ENCODE measurements at regions not wholly inside any gene's neighbourhood (a gene's known extent, or its start where the extent isn't known, plus 50 kb on each side); places are given as distances from the start of the nearest gene placed in this dataset.

DNA sequence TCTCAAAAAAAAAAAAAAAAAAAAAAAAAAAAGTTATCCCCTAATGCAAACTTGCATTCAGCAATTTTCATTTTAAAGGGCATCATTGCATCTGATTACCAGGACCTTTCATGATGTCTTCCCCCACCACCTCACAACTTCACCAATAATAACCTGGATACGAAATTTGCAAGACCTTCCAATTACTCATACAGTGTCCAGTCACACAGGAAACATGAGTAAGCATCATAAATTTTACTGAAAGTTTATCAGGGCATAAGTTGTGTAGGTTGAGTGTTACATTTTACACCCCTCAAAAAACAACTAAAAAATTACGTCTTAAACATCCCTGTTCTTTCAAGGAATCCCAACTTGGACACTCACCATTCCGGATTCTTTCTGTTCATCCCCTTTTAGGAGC is 79.1 kb upstream of the ANKEF1 start:
- Histone ChIP-seq H3K36me3 (no peaks in the 10 kb centered on the region), H3K4me3 (no peak overlapping the region), H3K4me1 (no peaks in the 10 kb centered on the region), H3K27me3 (peaks cover 0 to 4% (median 0%) of the 10 kb centered on the region in 4 donors), H3K27ac (replicated peaks in 1 of 4) (no peak overlapping the region), H3K9me3 (no peaks in the 10 kb centered on the region)
- intact Hi-C loops (cut with DNase I) = no loop called here
- no peak for DNase-seq (ENCODE audit: extremely low spot score)
- 74% methylated on average over 3 of the region's 3 CpGs for WGBS
- no peak for TF ChIP-seq POLR2AphosphoS5 (IDR thresholded peaks at IDR 0.05)
- TF ChIP-seq POLR2A (IDR thresholded peaks at IDR 0.05; ENCODE audit: low read depth) = no peak
- no peak for TF ChIP-seq EP300 (IDR thresholded peaks at IDR 0.05)
- TF ChIP-seq, protein P1, sequence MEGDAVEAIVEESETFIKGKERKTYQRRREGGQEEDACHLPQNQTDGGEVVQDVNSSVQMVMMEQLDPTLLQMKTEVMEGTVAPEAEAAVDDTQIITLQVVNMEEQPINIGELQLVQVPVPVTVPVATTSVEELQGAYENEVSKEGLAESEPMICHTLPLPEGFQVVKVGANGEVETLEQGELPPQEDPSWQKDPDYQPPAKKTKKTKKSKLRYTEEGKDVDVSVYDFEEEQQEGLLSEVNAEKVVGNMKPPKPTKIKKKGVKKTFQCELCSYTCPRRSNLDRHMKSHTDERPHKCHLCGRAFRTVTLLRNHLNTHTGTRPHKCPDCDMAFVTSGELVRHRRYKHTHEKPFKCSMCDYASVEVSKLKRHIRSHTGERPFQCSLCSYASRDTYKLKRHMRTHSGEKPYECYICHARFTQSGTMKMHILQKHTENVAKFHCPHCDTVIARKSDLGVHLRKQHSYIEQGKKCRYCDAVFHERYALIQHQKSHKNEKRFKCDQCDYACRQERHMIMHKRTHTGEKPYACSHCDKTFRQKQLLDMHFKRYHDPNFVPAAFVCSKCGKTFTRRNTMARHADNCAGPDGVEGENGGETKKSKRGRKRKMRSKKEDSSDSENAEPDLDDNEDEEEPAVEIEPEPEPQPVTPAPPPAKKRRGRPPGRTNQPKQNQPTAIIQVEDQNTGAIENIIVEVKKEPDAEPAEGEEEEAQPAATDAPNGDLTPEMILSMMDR (IDR thresholded peaks at IDR 0.05) = no peak

DNA sequence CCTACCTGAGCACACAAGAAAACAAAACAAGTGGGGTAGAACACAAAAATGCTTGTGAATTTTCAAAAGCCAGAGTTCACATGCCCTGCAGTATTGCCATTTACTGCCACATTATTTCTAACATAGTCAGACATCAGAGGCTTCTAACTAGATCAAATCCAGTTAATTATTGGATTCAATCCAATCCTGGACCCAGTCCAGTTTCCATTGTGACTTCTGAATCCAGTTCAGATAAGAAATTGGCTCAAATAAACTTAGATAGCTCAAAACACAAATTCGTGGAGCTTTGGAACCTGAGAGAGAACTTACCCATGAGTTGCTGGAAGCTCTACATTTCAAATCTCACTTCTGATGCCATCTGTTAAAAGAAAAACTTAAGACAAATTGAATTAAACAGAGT is 85.2 kb upstream of the ANKEF1 start:
- Histone ChIP-seq H3K27me3 (peaks cover 0 to 4% (median 0%) of the 10 kb centered on the region in 4 donors), H3K27ac (replicated peaks in 1 of 4) (no peak overlapping the region), H3K4me3 (no peak overlapping the region), H3K36me3 (no peaks in the 10 kb centered on the region), H3K4me1 (no peaks in the 10 kb centered on the region), H3K9me3 (no peaks in the 10 kb centered on the region)
- DNase-seq (ENCODE audit: extremely low spot score) = no peak
- WGBS = 22% methylated on average over 1 of the region's 1 CpG
- intact Hi-C loops (cut with DNase I) = no loop called here
- no peak for TF ChIP-seq POLR2A (IDR thresholded peaks at IDR 0.05; ENCODE audit: low read depth)
- no peak for TF ChIP-seq EP300 (IDR thresholded peaks at IDR 0.05)

DNA sequence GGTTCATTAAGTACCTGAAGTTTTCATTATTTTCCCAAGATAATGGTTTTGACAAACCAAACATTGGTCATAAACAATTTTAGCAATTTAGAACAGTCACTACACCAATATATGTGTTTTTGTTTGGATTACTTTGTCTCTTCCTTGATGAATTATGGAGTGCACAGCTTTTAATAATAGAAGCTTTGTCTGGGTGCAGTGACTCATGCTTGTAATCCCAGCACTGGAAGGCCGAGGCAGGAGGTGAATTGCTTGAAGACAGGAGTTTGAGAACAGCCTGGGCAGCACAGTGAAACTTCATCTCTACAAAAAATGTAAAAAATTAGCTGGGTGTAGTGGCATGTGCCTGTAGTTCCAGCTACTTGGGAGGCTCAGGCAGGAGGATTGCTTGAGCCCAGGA is 89.4 kb upstream of the ANKEF1 start:
- no peak for DNase-seq (ENCODE audit: extremely low spot score)
- WGBS = 71% methylated on average over 1 of the region's 1 CpG
- TF ChIP-seq EP300 (IDR thresholded peaks at IDR 0.05) = no peak
- TF ChIP-seq, protein P1 (IDR thresholded peaks at IDR 0.05) = no peak
- TF ChIP-seq POLR2A (IDR thresholded peaks at IDR 0.05; ENCODE audit: low read depth) = no peak
- TF ChIP-seq POLR2AphosphoS5 (IDR thresholded peaks at IDR 0.05) = no peak

DNA sequence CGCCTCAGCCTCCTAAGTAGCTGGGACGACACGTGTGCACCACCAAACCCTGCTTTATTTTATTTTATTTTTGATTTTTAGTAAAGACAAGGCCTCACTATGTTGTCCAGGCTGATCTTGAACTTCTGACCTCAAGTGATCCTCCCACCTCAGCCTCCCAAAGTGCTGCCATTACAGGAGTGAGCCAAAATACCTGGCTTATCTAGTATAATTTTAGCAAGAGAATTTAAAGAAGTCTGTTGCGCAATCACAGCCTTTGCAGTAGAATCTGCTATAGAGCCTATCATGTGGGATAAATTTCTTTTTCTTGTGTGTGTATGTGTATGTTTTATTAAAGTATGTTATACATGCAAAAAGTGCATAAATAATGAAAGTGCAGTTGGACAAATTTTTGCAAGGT is 92.1 kb upstream of the ANKEF1 start:
- intact Hi-C loops (cut with DNase I) = no loop called here
- 76% methylated on average over 4 of the region's 4 CpGs for WGBS
- no peak overlapping the region for H3K27ac ChIP-seq (replicated peaks in 1 of 4)
- no peaks in the 10 kb centered on the region for H3K36me3 ChIP-seq
- no peak for DNase-seq (ENCODE audit: extremely low spot score)
- H3K4me1 ChIP-seq = no peaks in the 10 kb centered on the region
- H3K27me3 ChIP-seq = no peaks in the 10 kb centered on the region
- no peak overlapping the region for H3K4me3 ChIP-seq
- H3K9me3 ChIP-seq = peaks cover 0 to 9% (median 3%) of the 10 kb centered on the region in 4 donors
- TF ChIP-seq POLR2AphosphoS5 (IDR thresholded peaks at IDR 0.05) (no peak), EP300 (IDR thresholded peaks at IDR 0.05) (no peak), POLR2A (IDR thresholded peaks at IDR 0.05; ENCODE audit: low read depth) (no peak)
- TF ChIP-seq, protein P1 (IDR thresholded peaks at IDR 0.05) = no peak

More for the DNA sequence above, 89.4 kb upstream of the ANKEF1 start:
- H3K36me3 ChIP-seq = no peaks in the 10 kb centered on the region
- H3K9me3 ChIP-seq = peaks cover 0 to 4% (median 1%) of the 10 kb centered on the region in 4 donors
- no peak overlapping the region for H3K4me3 ChIP-seq
- H3K27me3 ChIP-seq = no peaks in the 10 kb centered on the region
- intact Hi-C loops (cut with DNase I) = no loop called here
- no peaks in the 10 kb centered on the region for H3K4me1 ChIP-seq
- no peak overlapping the region for H3K27ac ChIP-seq (replicated peaks in 1 of 4)

DNA sequence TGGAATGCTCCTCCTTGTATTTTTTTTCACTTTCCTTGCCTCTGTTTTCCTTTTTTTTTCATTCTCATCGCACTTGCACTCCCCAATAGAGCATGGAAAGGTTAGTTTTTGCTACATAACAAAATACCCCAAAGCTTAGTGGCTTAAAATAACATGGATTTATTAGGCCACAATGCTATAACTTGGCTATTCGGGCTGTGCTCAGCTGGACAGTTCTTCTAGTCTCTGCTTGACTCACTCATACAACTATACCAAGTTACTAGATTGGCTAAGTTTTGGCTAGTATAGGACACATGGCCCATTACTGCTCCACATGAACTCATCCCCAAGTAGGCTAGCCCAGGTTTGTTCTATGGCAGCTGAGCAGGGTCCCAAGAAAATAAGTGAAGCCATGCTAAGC is 94.5 kb upstream of the ANKEF1 start:
- H3K36me3 ChIP-seq = no peaks in the 10 kb centered on the region
- TF ChIP-seq, protein P1 (IDR thresholded peaks at IDR 0.05) = no peak
- TF ChIP-seq POLR2A (IDR thresholded peaks at IDR 0.05; ENCODE audit: low read depth) (no peak), POLR2AphosphoS5 (IDR thresholded peaks at IDR 0.05) (no peak), EP300 (IDR thresholded peaks at IDR 0.05) (no peak)
- H3K4me1 ChIP-seq = no peaks in the 10 kb centered on the region
- H3K27me3 ChIP-seq = no peaks in the 10 kb centered on the region
- intact Hi-C loops (cut with DNase I) = no loop called here
- H3K27ac ChIP-seq (replicated peaks in 1 of 4) = no peak overlapping the region
- WGBS = 58% methylated on average over 2 of the region's 2 CpGs
- no peak for DNase-seq (ENCODE audit: extremely low spot score)
- peaks cover 0 to 9% (median 3%) of the 10 kb centered on the region in 4 donors for H3K9me3 ChIP-seq
- H3K4me3 ChIP-seq = no peak overlapping the region

All from esophagus muscularis mucosa (tissue), 4 donors.